Upper lobe of left lung (tissue), 4 donors: ENCODE measurements at regions not wholly inside any gene's neighbourhood (a gene's known extent, or its start where the extent isn't known, plus 50 kb on each side); places are given as distances from the start of the nearest gene placed in this dataset.

Experiments
- EP300 ChIP-seq, 4 donors: sonication (generic); formaldehyde crosslinking; IDR thresholded peaks; one replicate each; pipeline ENCODE4 v1.5.1; 2017; ENCODE audit warnings: antibody characterized with exemption in 4 of 4, control low read depth in 2 of 4
- POLR2A ChIP-seq, 4 donors: fragments of 450-650 bp; IDR thresholded peaks; one replicate each; pipeline ENCODE4 v1.5.1; 2016 to 2017; ENCODE audit warnings: antibody characterized with exemption in 4 of 4, mild to moderate bottlenecking in 2 of 4
- TF ChIP-seq, protein P1 (sequence below), 6 experiments: fragments of 450-650 bp in 4 of 6; fragments of 200-600 bp in 2 of 6; sonication (generic) in 2 of 6; IDR thresholded peaks; one replicate each; pipeline ENCODE4 v1.5.1; 2016 to 2019; ENCODE audit warnings: antibody characterized with exemption in 6 of 6

DNA sequence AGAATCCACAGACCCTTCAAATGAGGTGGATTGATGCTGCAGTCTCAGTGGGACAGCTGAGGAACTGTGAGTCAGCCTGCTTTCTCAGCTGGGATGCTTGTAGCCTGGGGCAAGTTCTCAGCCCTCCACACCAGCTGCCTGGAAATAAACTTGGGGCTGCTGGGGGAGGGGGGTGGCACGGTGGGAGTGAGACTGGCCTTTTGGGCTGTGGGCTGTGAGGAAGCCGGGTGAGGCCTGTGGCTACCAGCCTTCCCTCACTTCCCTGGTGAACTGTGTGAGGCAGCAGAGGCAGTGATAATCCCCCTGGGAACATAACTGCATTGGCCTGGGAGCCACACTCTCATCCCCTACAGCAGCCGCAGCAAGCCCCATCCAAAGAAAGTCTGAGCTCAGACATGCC, 114.5 kb upstream of the GUCY1A1 start:
- TF ChIP-seq POLR2A (IDR thresholded peaks at IDR 0.05), result no peak
- no peak for TF ChIP-seq EP300 (IDR thresholded peaks at IDR 0.05)
- TF ChIP-seq, protein P1, sequence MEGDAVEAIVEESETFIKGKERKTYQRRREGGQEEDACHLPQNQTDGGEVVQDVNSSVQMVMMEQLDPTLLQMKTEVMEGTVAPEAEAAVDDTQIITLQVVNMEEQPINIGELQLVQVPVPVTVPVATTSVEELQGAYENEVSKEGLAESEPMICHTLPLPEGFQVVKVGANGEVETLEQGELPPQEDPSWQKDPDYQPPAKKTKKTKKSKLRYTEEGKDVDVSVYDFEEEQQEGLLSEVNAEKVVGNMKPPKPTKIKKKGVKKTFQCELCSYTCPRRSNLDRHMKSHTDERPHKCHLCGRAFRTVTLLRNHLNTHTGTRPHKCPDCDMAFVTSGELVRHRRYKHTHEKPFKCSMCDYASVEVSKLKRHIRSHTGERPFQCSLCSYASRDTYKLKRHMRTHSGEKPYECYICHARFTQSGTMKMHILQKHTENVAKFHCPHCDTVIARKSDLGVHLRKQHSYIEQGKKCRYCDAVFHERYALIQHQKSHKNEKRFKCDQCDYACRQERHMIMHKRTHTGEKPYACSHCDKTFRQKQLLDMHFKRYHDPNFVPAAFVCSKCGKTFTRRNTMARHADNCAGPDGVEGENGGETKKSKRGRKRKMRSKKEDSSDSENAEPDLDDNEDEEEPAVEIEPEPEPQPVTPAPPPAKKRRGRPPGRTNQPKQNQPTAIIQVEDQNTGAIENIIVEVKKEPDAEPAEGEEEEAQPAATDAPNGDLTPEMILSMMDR (IDR thresholded peaks at IDR 0.05), result no peak
